H9 (cell line): ENCODE measurements at regions not wholly inside any gene's neighbourhood (a gene's known extent, or its start where the extent isn't known, plus 50 kb on each side); places are given as distances from the start of the nearest gene placed in this dataset.

Experiments used
- DNase-seq: peaks from one replicate; pipeline ENCODE4 v3.0.0-alpha.2; 2017
- H2AFZ ChIP-seq: one replicate; pipeline ENCODE4 v1.6.1; 2013; ENCODE audit warnings: mild to moderate bottlenecking, low read length, control low read depth, moderate library complexity
- H2AK5ac ChIP-seq: 2 replicates; pipeline ENCODE4 v1.6.1; 2013; ENCODE audit warnings: low read length, control low read depth, mixed read lengths; ENCODE audit not compliant: insufficient read length
- H2BK120ac ChIP-seq: one replicate; pipeline ENCODE4 v1.6.1; 2013; ENCODE audit warnings: low read depth, mild to moderate bottlenecking, low read length, control low read depth, inconsistent platforms; ENCODE audit not compliant: poor library complexity, severe bottlenecking
- H2BK12ac ChIP-seq: 2 replicates; pipeline ENCODE4 v1.6.1; 2013; ENCODE audit warnings: low read length, control low read depth, mixed read lengths, low read depth; ENCODE audit not compliant: insufficient read length
- H2BK15ac ChIP-seq: 2 replicates; pipeline ENCODE4 v1.6.1; 2013; ENCODE audit warnings: low read depth, low read length, control low read depth
- H2BK20ac ChIP-seq: one replicate; pipeline ENCODE4 v1.6.1; 2013; ENCODE audit warnings: low read depth, mild to moderate bottlenecking, low read length, control low read depth, inconsistent platforms; ENCODE audit not compliant: poor library complexity, severe bottlenecking
- H2BK5ac ChIP-seq: 2 replicates; pipeline ENCODE4 v1.6.1; 2013; ENCODE audit warnings: low read length, control low read depth, mixed read lengths; ENCODE audit not compliant: insufficient read length
- H3K14ac ChIP-seq: 2 replicates; pipeline ENCODE4 v1.6.1; 2013; ENCODE audit warnings: low read length, control low read depth; ENCODE audit not compliant: insufficient read depth
- H3K18ac ChIP-seq: 2 replicates; pipeline ENCODE4 v1.6.1; 2013; ENCODE audit warnings: low read depth, mild to moderate bottlenecking, mixed read lengths, low read length, control low read depth; ENCODE audit not compliant: insufficient read length
- H3K23ac ChIP-seq: 2 replicates; pipeline ENCODE4 v1.6.1; 2013; ENCODE audit warnings: low read length, control low read depth, mixed read lengths, low read depth; ENCODE audit not compliant: insufficient read length
- H3K23me2 ChIP-seq: 2 replicates; pipeline ENCODE4 v1.6.1; 2013; ENCODE audit warnings: low read depth, mild to moderate bottlenecking, mixed read lengths, low read length, control low read depth; ENCODE audit not compliant: insufficient read length, poor library complexity, severe bottlenecking
- H3K27ac ChIP-seq: 2 replicates; pipeline ENCODE4 v1.5.1; 2013; ENCODE audit warnings: low read length, control low read depth, mixed read lengths, low read depth; ENCODE audit not compliant: insufficient read length
- H3K27me3 ChIP-seq: 2 replicates; pipeline ENCODE4 v1.6.1; 2013; ENCODE audit warnings: low read length, control low read depth, inconsistent platforms; ENCODE audit not compliant: insufficient read depth
- H3K4ac ChIP-seq: 2 replicates; pipeline ENCODE4 v1.6.1; 2013; ENCODE audit warnings: low read depth, mild to moderate bottlenecking, control low read depth, inconsistent platforms, low read length, moderate library complexity
- H3K4me1 ChIP-seq: 2 replicates; pipeline ENCODE4 v1.6.1; 2013; ENCODE audit warnings: low read length, control low read depth, inconsistent platforms; ENCODE audit not compliant: insufficient read depth
- H3K4me2 ChIP-seq: 2 replicates; pipeline ENCODE4 v1.6.1; 2013; ENCODE audit warnings: low read length, control low read depth, mixed read lengths; ENCODE audit not compliant: insufficient read length, insufficient read depth
- H3K56ac ChIP-seq: 2 replicates; pipeline ENCODE4 v1.6.1; 2013; ENCODE audit warnings: low read depth, mild to moderate bottlenecking, mixed read lengths, low read length, control low read depth; ENCODE audit not compliant: insufficient read length
- H3K79me1 ChIP-seq: 2 replicates; pipeline ENCODE4 v1.6.1; 2013; ENCODE audit warnings: low read depth, mild to moderate bottlenecking, moderate library complexity, low read length, control low read depth, inconsistent platforms; ENCODE audit not compliant: insufficient read depth, poor library complexity, severe bottlenecking
- H3K79me2 ChIP-seq: 2 replicates; pipeline ENCODE4 v1.6.1; 2013; ENCODE audit warnings: low read length, control low read depth, inconsistent platforms; ENCODE audit not compliant: insufficient read depth
- H3K9ac ChIP-seq: 2 replicates; pipeline ENCODE4 v1.6.1; 2013; ENCODE audit warnings: low read length, control low read depth, mixed read lengths; ENCODE audit not compliant: insufficient read length; ENCODE audit errors: extremely low read depth
- H3K9me3 ChIP-seq: one replicate; pipeline ENCODE4 v1.6.1; 2013; ENCODE audit warnings: low read depth, low read length, inconsistent platforms; ENCODE audit not compliant: control insufficient read depth
- H3T11ph ChIP-seq: one replicate; pipeline ENCODE4 v1.6.1; 2013; ENCODE audit warnings: mild to moderate bottlenecking, low read length, control low read depth, inconsistent platforms
- H4K20me1 ChIP-seq: one replicate; pipeline ENCODE4 v1.6.1; 2013; ENCODE audit not compliant: control insufficient read depth, insufficient read length, insufficient read depth
- H4K5ac ChIP-seq: 2 replicates; pipeline ENCODE4 v1.6.1; 2013; ENCODE audit warnings: low read depth, mild to moderate bottlenecking, mixed read lengths, low read length, control low read depth; ENCODE audit not compliant: insufficient read length
- H4K8ac ChIP-seq: replicated peaks from 2 replicates; pipeline ENCODE4 v1.6.1; 2013; ENCODE audit warnings: low read length, control low read depth, mixed read lengths, low read depth; ENCODE audit not compliant: insufficient read length
- H4K91ac ChIP-seq: 2 replicates; pipeline ENCODE4 v1.6.1; 2013; ENCODE audit warnings: low read depth, mild to moderate bottlenecking, moderate library complexity, mixed read lengths, low read length, control low read depth; ENCODE audit not compliant: insufficient read length
- H3K27ac Mint-ChIP-seq, 3 experiments: 2 replicates in 2 of 3; 3 replicates in 1 of 3; pipeline ENCODE4 v1.8.0; 2020 to 2021; ENCODE audit warnings: mixed read lengths in 3 of 3, mild to moderate bottlenecking in 1 of 3, moderate library complexity in 1 of 3
- H3K27me3 Mint-ChIP-seq: 2 replicates; pipeline ENCODE4 v1.8.0; 2021; ENCODE audit warnings: low read depth, mild to moderate bottlenecking, moderate library complexity, mixed read lengths
- H3K36me3 Mint-ChIP-seq, 3 experiments: 2 replicates in 2 of 3; 3 replicates in 1 of 3; pipeline ENCODE4 v1.8.0; 2020 to 2021; ENCODE audit warnings: low read depth in 3 of 3, mixed read lengths in 3 of 3; ENCODE audit not compliant: insufficient read depth in 1 of 3
- H3K4me1 Mint-ChIP-seq, 2 experiments: 2 replicates each; pipeline ENCODE4 v1.8.0; 2020; ENCODE audit warnings: mixed read lengths in 2 of 2
- H3K4me3 Mint-ChIP-seq, 2 experiments: 2 replicates in 1 of 2; 3 replicates in 1 of 2; pipeline ENCODE4 v1.8.0; 2020 to 2021; ENCODE audit warnings: mild to moderate bottlenecking in 2 of 2, mixed read lengths in 2 of 2, moderate library complexity in 1 of 2
- H3K9me3 Mint-ChIP-seq, 2 experiments: 2 replicates in 1 of 2; 3 replicates in 1 of 2; pipeline ENCODE4 v1.8.0; 2020; ENCODE audit warnings: mild to moderate bottlenecking in 2 of 2, mixed read lengths in 2 of 2, moderate library complexity in 1 of 2
- WGBS: extraction: QIAGEN DNeasy Blood & Tissue Kit; methylation state at CpG from one replicate; pipeline ENCODE4 v1.1.7; 2013; ENCODE audit warnings: missing lambda C conversion rate, low lambda C conversion rate, mixed read lengths; ENCODE audit not compliant: insufficient read length; ENCODE audit errors: extremely low coverage; 5-methylcytosine and 5-hydroxymethylcytosine counted together
- TF ChIP-seq, protein P1 (sequence below): fragments of 200-600 bp; sonication (generic); conservative IDR thresholded peaks from 3 replicates; pipeline ENCODE4 v1.8.0; 2021; ENCODE audit warnings: antibody characterized with exemption, mild to moderate bottlenecking

DNA sequence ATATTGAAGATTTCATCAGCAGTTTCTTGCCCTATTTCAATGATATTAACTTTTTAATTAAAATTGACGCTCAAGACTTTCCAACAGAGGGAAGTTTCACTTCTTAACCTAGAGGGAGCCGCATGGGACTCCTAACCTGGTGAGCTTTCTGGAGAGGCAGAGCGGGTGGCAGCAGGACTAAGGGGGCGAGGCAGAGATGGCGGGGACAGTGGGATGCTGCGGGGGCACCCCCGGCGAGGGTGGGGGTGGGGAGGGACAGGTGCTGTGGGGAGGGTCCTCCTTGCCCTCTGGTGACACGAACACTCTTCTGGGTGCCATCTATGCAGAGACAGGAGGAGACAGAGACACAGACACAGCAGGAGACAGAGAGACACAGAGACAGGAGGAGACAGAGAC, 104.4 kb downstream of the ADRA2C start:
- peaks cover 0 to 6% (median 6%) of the 10 kb centered on the region in 3 experiments; a peak in 4 of 7 replicates for H3K36me3 Mint-ChIP-seq
- WGBS, result no CpG with 5 or more reads among the region's 9 CpGs
- peaks cover 65% of the 10 kb centered on the region for H3K27me3 Mint-ChIP-seq

More for the DNA sequence above, 104.4 kb downstream of the ADRA2C start:
- Histone ChIP-seq H3K79me2 (no peaks in the 10 kb centered on the region), H3K56ac (no peak overlapping the region), H3K27me3 (peaks cover 2% of the 10 kb centered on the region; the same call in 1 of the 2 replicates), H2BK20ac (no peak overlapping the region), H3K4me1 (peaks cover 5% of the 10 kb centered on the region; the same call in 1 of the 2 replicates), H3K14ac (no peak overlapping the region), H3K23ac (no peak overlapping the region), H3K79me1 (no peaks in the 10 kb centered on the region), H2BK15ac (no peak overlapping the region), H3K9ac (no peak overlapping the region), H4K91ac (no peak overlapping the region), H4K8ac (no peak overlapping the region), H3K9me3 (no peaks in the 10 kb centered on the region), H3K27ac (no peak overlapping the region), H2BK120ac (no peak overlapping the region), H3K4me2 (no peak overlapping the region), H2BK12ac (no peak overlapping the region), H3K18ac (no peak overlapping the region), H3K4ac (no peak overlapping the region), H3K23me2 (peaks cover 9% of the 10 kb centered on the region), H4K5ac (no peak overlapping the region), H2BK5ac (no peak overlapping the region), H3T11ph (no peak overlapping the region), H4K20me1 (no peaks in the 10 kb centered on the region), H2AFZ (no peak overlapping the region), H2AK5ac (no peak overlapping the region)
- peak; percentile 24 for DNase-seq
- Mint-ChIP-seq H3K4me1 (peaks cover 14 to 31% of the 10 kb centered on the region in 2 experiments), H3K4me3 (peak overlapping the region in 1 of 2 experiments; percentile 70; a peak in 2 of 5 replicates), H3K27ac (no peak overlapping the region), H3K9me3 (peaks cover 6 to 11% of the 10 kb centered on the region in 2 experiments; a peak in 4 of 5 replicates)
- TF ChIP-seq, protein P1, sequence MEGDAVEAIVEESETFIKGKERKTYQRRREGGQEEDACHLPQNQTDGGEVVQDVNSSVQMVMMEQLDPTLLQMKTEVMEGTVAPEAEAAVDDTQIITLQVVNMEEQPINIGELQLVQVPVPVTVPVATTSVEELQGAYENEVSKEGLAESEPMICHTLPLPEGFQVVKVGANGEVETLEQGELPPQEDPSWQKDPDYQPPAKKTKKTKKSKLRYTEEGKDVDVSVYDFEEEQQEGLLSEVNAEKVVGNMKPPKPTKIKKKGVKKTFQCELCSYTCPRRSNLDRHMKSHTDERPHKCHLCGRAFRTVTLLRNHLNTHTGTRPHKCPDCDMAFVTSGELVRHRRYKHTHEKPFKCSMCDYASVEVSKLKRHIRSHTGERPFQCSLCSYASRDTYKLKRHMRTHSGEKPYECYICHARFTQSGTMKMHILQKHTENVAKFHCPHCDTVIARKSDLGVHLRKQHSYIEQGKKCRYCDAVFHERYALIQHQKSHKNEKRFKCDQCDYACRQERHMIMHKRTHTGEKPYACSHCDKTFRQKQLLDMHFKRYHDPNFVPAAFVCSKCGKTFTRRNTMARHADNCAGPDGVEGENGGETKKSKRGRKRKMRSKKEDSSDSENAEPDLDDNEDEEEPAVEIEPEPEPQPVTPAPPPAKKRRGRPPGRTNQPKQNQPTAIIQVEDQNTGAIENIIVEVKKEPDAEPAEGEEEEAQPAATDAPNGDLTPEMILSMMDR, result no peak
